ENCODE measurements at regions not wholly inside any gene's neighbourhood (a gene's known extent, or its start where the extent isn't known, plus 50 kb on each side); places are given as distances from the start of the nearest gene placed in this dataset.
A peak's percentile ranks its signal among the peaks of the same experiment; 100 is the strongest.

DNA sequence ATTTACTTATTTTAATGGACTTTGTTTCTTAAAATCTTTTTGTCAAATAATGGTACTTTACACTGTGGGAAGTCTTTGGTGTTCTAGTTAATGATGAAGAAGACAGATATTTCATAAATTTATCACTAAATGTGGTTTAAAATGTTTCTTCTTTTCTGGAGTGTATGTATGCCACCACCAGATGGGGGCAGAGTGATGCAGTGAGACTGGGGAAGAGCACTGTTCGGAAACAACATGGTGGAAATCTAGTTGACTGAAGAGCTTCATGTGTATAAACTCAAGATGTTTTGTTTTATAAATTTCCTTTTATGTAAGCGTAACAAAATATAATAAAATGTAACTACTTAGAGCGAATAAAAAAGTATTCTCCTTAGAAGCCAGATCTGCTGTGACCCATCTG, 195.1 kb downstream of the KCNE4 start:
- Histone ChIP-seq H3K4me2 (no peak overlapping the region), H3K4me1 (ENCODE audit: low read depth, poor library complexity, severe bottlenecking) (no peaks in the 10 kb centered on the region), H3K27ac (no peak overlapping the region), H3K9ac (no peak overlapping the region), H3K27me3 (ENCODE audit: insufficient read depth, low read depth) (no peaks in the 10 kb centered on the region), H2AFZ (ENCODE audit: low read depth) (no peak overlapping the region), H4K20me1 (ENCODE audit: insufficient read depth) (no peaks in the 10 kb centered on the region), H3K79me2 (ENCODE audit: insufficient read depth, low read depth) (no peaks in the 10 kb centered on the region), H3K36me3 (ENCODE audit: insufficient read depth) (no peaks in the 10 kb centered on the region), H3K4me3 (IDR thresholded peaks at IDR 0.05; ENCODE audit: insufficient read depth, low read depth, low read length) (no peak overlapping the region)
- TF ChIP-seq, protein P1, sequence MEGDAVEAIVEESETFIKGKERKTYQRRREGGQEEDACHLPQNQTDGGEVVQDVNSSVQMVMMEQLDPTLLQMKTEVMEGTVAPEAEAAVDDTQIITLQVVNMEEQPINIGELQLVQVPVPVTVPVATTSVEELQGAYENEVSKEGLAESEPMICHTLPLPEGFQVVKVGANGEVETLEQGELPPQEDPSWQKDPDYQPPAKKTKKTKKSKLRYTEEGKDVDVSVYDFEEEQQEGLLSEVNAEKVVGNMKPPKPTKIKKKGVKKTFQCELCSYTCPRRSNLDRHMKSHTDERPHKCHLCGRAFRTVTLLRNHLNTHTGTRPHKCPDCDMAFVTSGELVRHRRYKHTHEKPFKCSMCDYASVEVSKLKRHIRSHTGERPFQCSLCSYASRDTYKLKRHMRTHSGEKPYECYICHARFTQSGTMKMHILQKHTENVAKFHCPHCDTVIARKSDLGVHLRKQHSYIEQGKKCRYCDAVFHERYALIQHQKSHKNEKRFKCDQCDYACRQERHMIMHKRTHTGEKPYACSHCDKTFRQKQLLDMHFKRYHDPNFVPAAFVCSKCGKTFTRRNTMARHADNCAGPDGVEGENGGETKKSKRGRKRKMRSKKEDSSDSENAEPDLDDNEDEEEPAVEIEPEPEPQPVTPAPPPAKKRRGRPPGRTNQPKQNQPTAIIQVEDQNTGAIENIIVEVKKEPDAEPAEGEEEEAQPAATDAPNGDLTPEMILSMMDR (conservative IDR thresholded peaks at IDR 0.05; ENCODE audit: low read depth, low read length) = peak; percentile 60

DNA sequence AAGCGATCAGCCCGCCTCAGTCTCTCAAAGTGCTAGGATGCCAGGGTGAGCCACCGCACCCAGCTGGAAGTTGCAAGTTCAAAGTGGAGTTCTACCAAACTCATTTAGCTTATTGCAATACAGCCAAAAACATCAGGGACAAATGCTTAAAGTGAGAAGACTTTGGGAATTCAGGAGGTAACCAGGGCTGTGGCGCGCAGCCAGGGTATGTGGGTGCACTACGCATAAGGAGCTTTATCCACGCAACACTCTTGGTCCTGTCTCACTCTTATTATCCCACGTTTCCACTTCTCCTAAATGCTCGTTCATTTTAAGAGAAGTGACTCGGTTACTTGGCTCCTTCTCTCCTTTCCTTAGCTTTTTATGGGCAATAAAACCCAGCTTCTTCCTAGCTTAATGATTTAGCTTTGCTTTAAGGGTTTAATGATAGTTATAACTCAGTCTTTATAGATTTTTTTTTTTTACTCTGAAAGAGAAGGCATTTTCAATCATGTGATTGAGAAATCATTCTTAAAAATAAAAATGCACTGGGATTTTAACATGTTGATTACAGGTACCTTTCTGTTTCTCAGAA, 199.8 kb downstream of the KCNE4 start:
- Histone ChIP-seq H3K4me3 (IDR thresholded peaks at IDR 0.05; ENCODE audit: insufficient read depth, low read depth, low read length) (no peak overlapping the region), H3K79me2 (ENCODE audit: insufficient read depth, low read depth) (no peaks in the 10 kb centered on the region), H2AFZ (ENCODE audit: low read depth) (no peak overlapping the region), H3K9ac (no peak overlapping the region), H3K4me2 (no peak overlapping the region), H4K20me1 (ENCODE audit: insufficient read depth) (no peaks in the 10 kb centered on the region), H3K4me1 (ENCODE audit: low read depth, poor library complexity, severe bottlenecking) (no peaks in the 10 kb centered on the region), H3K27ac (no peak overlapping the region), H3K36me3 (ENCODE audit: insufficient read depth) (no peaks in the 10 kb centered on the region), H3K27me3 (ENCODE audit: insufficient read depth, low read depth) (no peaks in the 10 kb centered on the region)
- TF ChIP-seq, protein P1 (conservative IDR thresholded peaks at IDR 0.05; ENCODE audit: low read depth, low read length) = no peak

DNA sequence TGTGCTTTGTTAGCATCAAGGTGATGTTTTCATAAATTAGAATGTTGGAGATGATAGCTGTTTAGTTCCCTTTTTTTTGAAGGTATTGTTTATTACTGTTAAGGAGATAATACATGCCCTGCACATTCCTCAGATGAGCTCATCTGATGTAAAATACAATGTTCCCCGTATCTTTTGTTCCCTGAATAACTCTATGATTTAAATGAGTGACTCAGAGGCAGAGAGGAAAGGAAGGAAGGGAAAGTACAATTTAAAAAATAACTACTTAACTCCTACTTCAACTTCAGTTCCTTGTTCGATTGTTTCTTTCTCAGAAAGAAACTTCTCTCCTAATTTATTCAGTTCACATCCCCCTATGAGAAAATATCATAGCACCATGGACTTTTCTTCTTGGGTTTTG, 208.7 kb downstream of the KCNE4 start:
- H3K9ac ChIP-seq = no peak overlapping the region
- no peaks in the 10 kb centered on the region for H3K4me1 ChIP-seq (ENCODE audit: low read depth, poor library complexity, severe bottlenecking)
- H3K4me2 ChIP-seq = no peak overlapping the region
- H3K36me3 ChIP-seq (ENCODE audit: insufficient read depth) = no peaks in the 10 kb centered on the region
- H3K27ac ChIP-seq = no peak overlapping the region
- H3K4me3 ChIP-seq (IDR thresholded peaks at IDR 0.05; ENCODE audit: insufficient read depth, low read depth, low read length) = no peak overlapping the region
- TF ChIP-seq, protein P1 (conservative IDR thresholded peaks at IDR 0.05; ENCODE audit: low read depth, low read length) = no peak
- no peaks in the 10 kb centered on the region for H3K27me3 ChIP-seq (ENCODE audit: insufficient read depth, low read depth)
- H3K79me2 ChIP-seq (ENCODE audit: insufficient read depth, low read depth) = no peaks in the 10 kb centered on the region
- H4K20me1 ChIP-seq (ENCODE audit: insufficient read depth) = no peaks in the 10 kb centered on the region
- no peak overlapping the region for H2AFZ ChIP-seq (ENCODE audit: low read depth)

DNA sequence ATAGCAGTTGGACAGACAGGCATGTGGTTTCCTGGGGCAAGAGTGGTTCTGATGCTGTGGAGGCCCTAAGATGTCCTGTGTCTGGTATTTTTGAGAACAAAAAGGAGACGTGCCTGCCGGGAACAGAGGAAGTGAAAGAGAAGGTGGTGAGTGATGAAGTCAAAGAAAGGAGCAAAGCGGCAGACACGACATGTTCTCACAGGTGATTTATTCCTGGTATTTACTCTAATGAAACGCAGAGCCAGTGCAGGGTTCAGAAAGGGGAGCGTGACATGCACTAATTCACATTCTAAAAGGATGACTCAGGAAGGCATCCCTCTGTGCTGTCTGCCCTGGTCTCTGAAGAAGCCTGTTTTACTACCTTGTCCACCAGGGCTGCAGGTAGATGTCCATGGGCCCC, 211.0 kb downstream of the KCNE4 start:
- TF ChIP-seq, protein P1 (conservative IDR thresholded peaks at IDR 0.05; ENCODE audit: low read depth, low read length) = no peak
- Histone ChIP-seq H3K27me3 (ENCODE audit: insufficient read depth, low read depth) (no peaks in the 10 kb centered on the region), H3K36me3 (ENCODE audit: insufficient read depth) (no peaks in the 10 kb centered on the region), H3K27ac (no peak overlapping the region), H3K4me1 (ENCODE audit: low read depth, poor library complexity, severe bottlenecking) (no peaks in the 10 kb centered on the region), H4K20me1 (ENCODE audit: insufficient read depth) (no peaks in the 10 kb centered on the region), H2AFZ (ENCODE audit: low read depth) (no peak overlapping the region), H3K4me2 (no peak overlapping the region), H3K9ac (no peak overlapping the region), H3K79me2 (ENCODE audit: insufficient read depth, low read depth) (no peaks in the 10 kb centered on the region), H3K4me3 (IDR thresholded peaks at IDR 0.05; ENCODE audit: insufficient read depth, low read depth, low read length) (no peak overlapping the region)

All from KMS-11 (cell line).